GM18873 (cell line): ENCODE measurements at regions not wholly inside any gene's neighbourhood (a gene's known extent, or its start where the extent isn't known, plus 50 kb on each side); places are given as distances from the start of the nearest gene placed in this dataset.

Experiments
- ATAC-seq: cut with Tn5 transposase; IDR thresholded peaks from one replicate; pipeline ENCODE4 v1.9.1; 2021; ENCODE audit warnings: mild to moderate bottlenecking, moderate library complexity, moderate number of reproducible peaks; ENCODE audit not compliant: unreplicated experiment, low FRiP score

DNA sequence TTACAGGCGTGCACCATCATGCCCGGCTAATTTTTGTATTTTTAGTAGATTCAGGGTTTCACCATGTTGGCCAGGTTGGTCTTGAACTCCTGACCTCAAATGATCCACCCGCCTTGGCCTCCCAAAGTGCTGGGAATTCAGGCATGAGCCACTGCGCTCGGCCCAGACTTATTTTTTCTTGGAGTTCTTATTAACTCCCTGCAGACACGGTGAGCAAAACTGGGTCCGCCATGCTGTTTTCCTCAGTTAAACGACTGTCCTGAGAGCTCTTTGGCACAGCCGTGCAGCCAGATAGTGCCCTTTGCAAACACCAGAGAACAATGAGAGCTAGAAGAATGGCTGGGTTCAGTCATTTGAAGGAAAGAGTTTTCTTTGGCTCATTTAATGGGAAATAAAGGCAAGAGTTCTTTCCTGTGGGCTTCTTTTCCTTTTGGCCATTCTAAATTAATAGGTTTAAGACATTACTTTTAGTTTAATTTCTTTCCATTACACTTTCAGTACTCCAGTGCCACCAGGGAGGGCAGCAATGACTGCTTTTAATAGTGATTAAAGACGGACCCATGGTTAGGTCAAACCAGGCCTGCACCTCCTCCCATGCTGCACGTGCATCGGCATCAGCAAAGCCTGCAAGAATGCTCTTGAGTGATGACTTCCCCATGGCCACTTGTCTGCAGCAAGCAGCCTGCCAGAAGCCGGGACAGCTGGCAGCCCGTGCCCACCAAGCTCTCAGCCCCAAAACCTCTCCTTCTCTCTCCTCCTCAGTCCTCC lies 60.7 kb downstream of the VCPKMT start:
- ATAC-seq, result no peak

DNA sequence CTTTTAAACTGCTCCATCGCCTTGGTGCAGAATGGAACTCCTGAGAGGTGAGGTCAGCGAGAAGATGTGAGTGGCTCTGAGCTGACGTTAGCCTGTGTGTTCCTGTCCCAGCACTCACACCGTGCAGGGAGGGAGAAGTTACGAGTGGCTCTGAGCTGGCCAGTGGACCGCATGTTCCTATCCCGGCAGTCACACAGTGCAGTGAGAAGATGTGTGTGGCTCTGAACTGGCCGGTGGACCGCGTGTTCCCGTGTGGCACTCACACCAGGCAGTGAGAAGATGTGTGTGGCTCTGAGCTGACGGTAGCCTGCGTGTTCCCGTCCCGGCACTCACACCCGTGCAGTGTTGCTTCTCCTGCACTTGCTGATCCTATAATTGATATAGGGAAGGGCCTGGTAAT lies 59.9 kb downstream of the VCPKMT start:
- no peak for ATAC-seq

GRCh38 chr14:50057331-50057730 lies 59.0 kb downstream of the VCPKMT start:
- ATAC-seq, result no peak

- no peak for ATAC-seq
These were observed 58.3 kb downstream of the VCPKMT start for GRCh38 chr14:50058113-50058512.
